HCT116 (cell line): ENCODE measurements at regions not wholly inside any gene's neighbourhood (a gene's known extent, or its start where the extent isn't known, plus 50 kb on each side); places are given as distances from the start of the nearest gene placed in this dataset.

ENCODE experiments used
- ATAC-seq: fragments of 200-7000 bp; cut with Tn5 transposase; 2 replicates; pipeline ENCODE4 v1.9.1; 2020; ENCODE audit warnings: mild to moderate bottlenecking, moderate library complexity
- BruUV-seq: library from RNA; stranded (reverse); fragments of 400-500 nt; replicated peaks from 2 replicates; lab custom pipeline; 2021; lab: Mats Ljungman, UMichigan
- CTCF ChIA-PET: fragments of 300-600 bp; sonication (Branson Sonifier 250); formaldehyde crosslinking; loops from one replicate; lab custom pipeline; 2021; ENCODE audit warnings: antibody characterized with exemption; lab: Charles Lee
- POLR2A ChIA-PET: fragments of 300-600, 350-600 bp; sonication (Branson Sonifier 250); formaldehyde crosslinking; loops from one replicate; lab custom pipeline; 2021; ENCODE audit warnings: antibody characterized with exemption; lab: Charles Lee
- RAD21 ChIA-PET, 2 experiments: fragments of 300-600 bp; sonication (Branson Sonifier 250); formaldehyde crosslinking; loops; one replicate each; lab custom pipeline; 2023; ENCODE audit warnings: low total read pairs in 2 of 2; ENCODE audit not compliant: uncharacterized antibody in 2 of 2, unreplicated experiment in 2 of 2, low non-redundant PET in 1 of 2; lab: Charles Lee
- DNase-seq: peaks from one replicate; pipeline ENCODE4 v3.0.0-alpha.2; 2010; ENCODE audit warnings: low read depth, low spot score
- H2AFZ ChIP-seq: fragments of 200-600 bp; shearing (Covaris generic), sonication (generic); 2 replicates; pipeline ENCODE4 v1.6.1; 2017; ENCODE audit warnings: low read depth, mixed run types, mixed read lengths, antibody characterized with exemption, low read length; ENCODE audit not compliant: poor library complexity, severe bottlenecking
- H3K27ac ChIP-seq: 2 replicates; pipeline ENCODE4 v1.5.1; 2012; ENCODE audit warnings: low read depth, low read length
- H3K27me3 ChIP-seq: fragments of 200-600 bp; sonication (generic); 2 replicates; pipeline ENCODE4 v1.6.1; 2016; ENCODE audit warnings: mixed run types, low read length, mixed read lengths; ENCODE audit not compliant: insufficient read depth
- H3K36me3 ChIP-seq, 2 experiments: fragments of 200-500 bp in 1 of 2; fragments of 200-600 bp in 1 of 2; sonication (Bioruptor generic) in 1 of 2; sonication (generic) in 1 of 2; 2 replicates each; pipeline versions ENCODE4 v1.5.1 to v1.6.1; 2014 to 2016; ENCODE audit warnings: low read length in 2 of 2, inconsistent platforms in 1 of 2, mixed read lengths in 1 of 2, mixed run types in 1 of 2; ENCODE audit not compliant: insufficient read depth in 2 of 2, control insufficient read depth in 1 of 2
- H3K4me1 ChIP-seq, 2 experiments: fragments of 200-600 bp in 1 of 2; sonication (generic) in 1 of 2; 2 replicates each; pipeline versions ENCODE4 v1.5.1 to v1.6.1; 2012 to 2017; ENCODE audit warnings: low read length in 2 of 2, inconsistent platforms in 1 of 2, mild to moderate bottlenecking in 1 of 2, mixed read lengths in 1 of 2, mixed run types in 1 of 2, moderate library complexity in 1 of 2; ENCODE audit not compliant: insufficient read depth in 2 of 2, control insufficient read depth in 1 of 2
- H3K4me2 ChIP-seq: fragments of 200-600 bp; sonication (generic); 2 replicates; pipeline ENCODE4 v1.6.1; 2017; ENCODE audit warnings: mixed run types, low read length, mixed read lengths
- H3K4me3 ChIP-seq, 2 experiments: fragments of 200-600 bp in 1 of 2; sonication (generic) in 1 of 2; replicated peaks in 1 of 2; 2 replicates each; pipeline ENCODE4 v1.5.1; 2011 to 2016; ENCODE audit warnings: low read length in 2 of 2, control low read depth in 1 of 2, low read depth in 1 of 2, mild to moderate bottlenecking in 1 of 2, mixed read lengths in 1 of 2, mixed run types in 1 of 2
- H3K79me2 ChIP-seq: fragments of 200-600 bp; sonication (generic); 2 replicates; pipeline ENCODE4 v1.6.1; 2017; ENCODE audit warnings: mild to moderate bottlenecking, mixed run types, low read length, moderate library complexity, mixed read lengths; ENCODE audit not compliant: insufficient read depth
- H3K9ac ChIP-seq: fragments of 200-600 bp; sonication (generic); 2 replicates; pipeline ENCODE4 v1.6.1; 2016; ENCODE audit warnings: low read length, mixed read lengths
- H3K9me2 ChIP-seq: fragments of 200-600 bp; sonication (generic), shearing (Covaris generic); 2 replicates; pipeline ENCODE4 v1.6.1; 2017; ENCODE audit warnings: mixed run types, mild to moderate bottlenecking, moderate library complexity; ENCODE audit not compliant: insufficient read depth
- H3K9me3 ChIP-seq, 2 experiments: fragments of 200-500 bp in 1 of 2; fragments of 200-600 bp in 1 of 2; sonication (Bioruptor generic) in 1 of 2; sonication (generic) in 1 of 2; 2 replicates each; pipeline ENCODE4 v1.6.1; 2014 to 2017; ENCODE audit warnings: low read length in 2 of 2, mixed read lengths in 2 of 2, inconsistent platforms in 1 of 2, low read depth in 1 of 2, mild to moderate bottlenecking in 1 of 2, mixed run types in 1 of 2, moderate library complexity in 1 of 2; ENCODE audit not compliant: control insufficient read depth in 1 of 2, insufficient read depth in 1 of 2
- H4K20me1 ChIP-seq: fragments of 200-600 bp; sonication (generic), shearing (Covaris generic); 2 replicates; pipeline ENCODE4 v1.6.1; 2017; ENCODE audit warnings: mixed run types, mild to moderate bottlenecking, moderate library complexity; ENCODE audit not compliant: insufficient read depth
- CBX3 ChIP-seq: IDR thresholded peaks from 2 replicates; pipeline ENCODE4 v1.6.1; 2012; ENCODE audit warnings: low read depth
- CEBPB ChIP-seq: IDR thresholded peaks from 2 replicates; pipeline ENCODE4 v1.6.1; 2012; ENCODE audit warnings: low read depth
- EGR1 ChIP-seq: IDR thresholded peaks from 2 replicates; pipeline ENCODE4 v1.6.1; 2012; ENCODE audit warnings: low read depth
- ELF1 ChIP-seq: IDR thresholded peaks from 2 replicates; pipeline ENCODE4 v1.6.1; 2012; ENCODE audit warnings: low read depth, borderline replicate concordance
- EZH2 ChIP-seq: fragments of 200-600 bp; sonication (generic); IDR thresholded peaks from 2 replicates; pipeline ENCODE4 v1.6.1; 2017; ENCODE audit warnings: antibody characterized with exemption, mixed run types
- EZH2phosphoT487 ChIP-seq: fragments of 200-600 bp; IDR thresholded peaks from 2 replicates; pipeline ENCODE4 v1.6.1; 2018; ENCODE audit warnings: antibody characterized with exemption, borderline replicate concordance
- FOSL1 ChIP-seq: IDR thresholded peaks from 2 replicates; pipeline ENCODE4 v1.6.1; 2012; ENCODE audit warnings: low read depth
- POLR2A ChIP-seq: IDR thresholded peaks from 2 replicates; pipeline ENCODE4 v1.7.0; 2011; ENCODE audit warnings: borderline replicate concordance; ENCODE audit not compliant: insufficient read depth, insufficient read length; ENCODE audit errors: extremely low read depth
- POLR2AphosphoS5 ChIP-seq: IDR thresholded peaks from 2 replicates; pipeline ENCODE4 v1.6.1; 2011; ENCODE audit warnings: mild to moderate bottlenecking, low read depth, low read length, moderate library complexity
- RAD21 ChIP-seq: IDR thresholded peaks from 2 replicates; pipeline ENCODE4 v1.6.1; 2012; ENCODE audit warnings: low read depth, mild to moderate bottlenecking
- SP1 ChIP-seq: IDR thresholded peaks from 2 replicates; pipeline ENCODE4 v1.6.1; 2012; ENCODE audit warnings: low read depth
- SRF ChIP-seq: IDR thresholded peaks from 2 replicates; pipeline ENCODE4 v1.6.1; 2012; ENCODE audit warnings: low read depth
- TCF7L2 ChIP-seq: IDR thresholded peaks from 2 replicates; pipeline ENCODE4 v1.7.0; 2011; ENCODE audit warnings: borderline replicate concordance, inconsistent platforms; ENCODE audit not compliant: insufficient read depth, insufficient read length; ENCODE audit errors: extremely low read depth
- YY1 ChIP-seq: IDR thresholded peaks from 2 replicates; pipeline ENCODE4 v1.6.1; 2011; ENCODE audit warnings: low read length, low read depth, moderate library complexity, mild to moderate bottlenecking; ENCODE audit not compliant: insufficient replicate concordance; ENCODE audit errors: extremely low read depth
- ZBTB33 ChIP-seq: IDR thresholded peaks from 2 replicates; pipeline ENCODE4 v1.6.1; 2011; ENCODE audit warnings: mild to moderate bottlenecking, low read length, moderate library complexity; ENCODE audit not compliant: insufficient replicate concordance; ENCODE audit errors: extremely low read depth
- ZNF274 ChIP-seq: fragments of 200-500 bp; sonication (Bioruptor generic); IDR thresholded peaks from 2 replicates; pipeline ENCODE4 v1.6.1; 2014; ENCODE audit warnings: mild to moderate bottlenecking, low read depth, low read length, inconsistent platforms
- intact Hi-C: fragments of 100-400 bp; cut with micrococcal nuclease; formaldehyde crosslinking; loops from 2 replicates; pipeline ENCODE4 v1.10.0; 2022
- TF ChIP-seq, protein P1 (sequence below): IDR thresholded peaks from 2 replicates; pipeline ENCODE4 v1.6.1; 2012
- TF ChIP-seq, protein P2 (sequence below), 3 experiments: fragments of 200-600 bp in 1 of 3; sonication (generic) in 1 of 3; IDR thresholded peaks in 2 of 3; conservative IDR thresholded peaks in 1 of 3; 2 replicates each; pipeline ENCODE4 v1.5.1; 2012 to 2017; ENCODE audit warnings: low read depth in 2 of 3, low read length in 2 of 3, antibody characterized with exemption in 1 of 3, borderline replicate concordance in 1 of 3, control low read depth in 1 of 3, mild to moderate bottlenecking in 1 of 3, mixed read lengths in 1 of 3, mixed run types in 1 of 3, moderate library complexity in 1 of 3; ENCODE audit not compliant: insufficient read depth in 1 of 3
- TF ChIP-seq, protein P3 (sequence below): IDR thresholded peaks from 2 replicates; pipeline ENCODE4 v1.6.1; 2012; ENCODE audit warnings: low read depth

GRCh38 chr22:22988150-22988549 lies 82.2 kb upstream of the GNAZ start:
- POLR2A ChIA-PET, result no interaction called here
- no peaks in the 10 kb centered on the region for H3K4me1 ChIP-seq
- RAD21 ChIA-PET, result no interaction called here
- intact Hi-C loops, result no loop called here
- H3K36me3 ChIP-seq, result no peaks in the 10 kb centered on the region
- H3K9me3 ChIP-seq, result no peaks in the 10 kb centered on the region
- no peak overlapping the region for H2AFZ ChIP-seq
- no peak overlapping the region for H3K9ac ChIP-seq
- H3K4me3 ChIP-seq, result no peak overlapping the region
- no peak overlapping the region for H3K27ac ChIP-seq
- TF ChIP-seq RAD21 (no peak), TCF7L2 (no peak), ZNF274 (no peak), ZBTB33 (no peak), EZH2 (no peak), YY1 (no peak), EGR1 (no peak), SRF (no peak), SP1 (no peak), FOSL1 (no peak), EZH2phosphoT487 (no peak), POLR2A (no peak), ELF1 (no peak), CEBPB (no peak), CBX3 (no peak), POLR2AphosphoS5 (no peak)
- TF ChIP-seq, protein P1, sequence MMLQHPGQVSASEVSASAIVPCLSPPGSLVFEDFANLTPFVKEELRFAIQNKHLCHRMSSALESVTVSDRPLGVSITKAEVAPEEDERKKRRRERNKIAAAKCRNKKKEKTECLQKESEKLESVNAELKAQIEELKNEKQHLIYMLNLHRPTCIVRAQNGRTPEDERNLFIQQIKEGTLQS, result no peak
- TF ChIP-seq, protein P2, sequence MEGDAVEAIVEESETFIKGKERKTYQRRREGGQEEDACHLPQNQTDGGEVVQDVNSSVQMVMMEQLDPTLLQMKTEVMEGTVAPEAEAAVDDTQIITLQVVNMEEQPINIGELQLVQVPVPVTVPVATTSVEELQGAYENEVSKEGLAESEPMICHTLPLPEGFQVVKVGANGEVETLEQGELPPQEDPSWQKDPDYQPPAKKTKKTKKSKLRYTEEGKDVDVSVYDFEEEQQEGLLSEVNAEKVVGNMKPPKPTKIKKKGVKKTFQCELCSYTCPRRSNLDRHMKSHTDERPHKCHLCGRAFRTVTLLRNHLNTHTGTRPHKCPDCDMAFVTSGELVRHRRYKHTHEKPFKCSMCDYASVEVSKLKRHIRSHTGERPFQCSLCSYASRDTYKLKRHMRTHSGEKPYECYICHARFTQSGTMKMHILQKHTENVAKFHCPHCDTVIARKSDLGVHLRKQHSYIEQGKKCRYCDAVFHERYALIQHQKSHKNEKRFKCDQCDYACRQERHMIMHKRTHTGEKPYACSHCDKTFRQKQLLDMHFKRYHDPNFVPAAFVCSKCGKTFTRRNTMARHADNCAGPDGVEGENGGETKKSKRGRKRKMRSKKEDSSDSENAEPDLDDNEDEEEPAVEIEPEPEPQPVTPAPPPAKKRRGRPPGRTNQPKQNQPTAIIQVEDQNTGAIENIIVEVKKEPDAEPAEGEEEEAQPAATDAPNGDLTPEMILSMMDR (IDR thresholded peaks at IDR 0.05 in 2 of 3, conservative IDR thresholded peaks at IDR 0.05 in 1 of 3; ENCODE audit: borderline replicate concordance in 1 of 3, insufficient read depth in 1 of 3, low read depth in 2 of 3, low read length in 2 of 3), result no peak
- TF ChIP-seq, protein P3, sequence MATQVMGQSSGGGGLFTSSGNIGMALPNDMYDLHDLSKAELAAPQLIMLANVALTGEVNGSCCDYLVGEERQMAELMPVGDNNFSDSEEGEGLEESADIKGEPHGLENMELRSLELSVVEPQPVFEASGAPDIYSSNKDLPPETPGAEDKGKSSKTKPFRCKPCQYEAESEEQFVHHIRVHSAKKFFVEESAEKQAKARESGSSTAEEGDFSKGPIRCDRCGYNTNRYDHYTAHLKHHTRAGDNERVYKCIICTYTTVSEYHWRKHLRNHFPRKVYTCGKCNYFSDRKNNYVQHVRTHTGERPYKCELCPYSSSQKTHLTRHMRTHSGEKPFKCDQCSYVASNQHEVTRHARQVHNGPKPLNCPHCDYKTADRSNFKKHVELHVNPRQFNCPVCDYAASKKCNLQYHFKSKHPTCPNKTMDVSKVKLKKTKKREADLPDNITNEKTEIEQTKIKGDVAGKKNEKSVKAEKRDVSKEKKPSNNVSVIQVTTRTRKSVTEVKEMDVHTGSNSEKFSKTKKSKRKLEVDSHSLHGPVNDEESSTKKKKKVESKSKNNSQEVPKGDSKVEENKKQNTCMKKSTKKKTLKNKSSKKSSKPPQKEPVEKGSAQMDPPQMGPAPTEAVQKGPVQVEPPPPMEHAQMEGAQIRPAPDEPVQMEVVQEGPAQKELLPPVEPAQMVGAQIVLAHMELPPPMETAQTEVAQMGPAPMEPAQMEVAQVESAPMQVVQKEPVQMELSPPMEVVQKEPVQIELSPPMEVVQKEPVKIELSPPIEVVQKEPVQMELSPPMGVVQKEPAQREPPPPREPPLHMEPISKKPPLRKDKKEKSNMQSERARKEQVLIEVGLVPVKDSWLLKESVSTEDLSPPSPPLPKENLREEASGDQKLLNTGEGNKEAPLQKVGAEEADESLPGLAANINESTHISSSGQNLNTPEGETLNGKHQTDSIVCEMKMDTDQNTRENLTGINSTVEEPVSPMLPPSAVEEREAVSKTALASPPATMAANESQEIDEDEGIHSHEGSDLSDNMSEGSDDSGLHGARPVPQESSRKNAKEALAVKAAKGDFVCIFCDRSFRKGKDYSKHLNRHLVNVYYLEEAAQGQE, result no peak
- no peaks in the 10 kb centered on the region for H4K20me1 ChIP-seq
- no peak overlapping the region for H3K4me2 ChIP-seq
- no peak for ATAC-seq
- no peaks in the 10 kb centered on the region for H3K27me3 ChIP-seq
- no peaks in the 10 kb centered on the region for H3K79me2 ChIP-seq
- no peak for DNase-seq
- no TSS peak for BruUV-seq
- CTCF ChIA-PET, result no interaction called here
- no peaks in the 10 kb centered on the region for H3K9me2 ChIP-seq
